ENCODE measurements at regions not wholly inside any gene's neighbourhood (a gene's known extent, or its start where the extent isn't known, plus 50 kb on each side); places are given as distances from the start of the nearest gene placed in this dataset.

GRCh38 chr15:70390723-70391122, 293.0 kb upstream of the TLE3 start:
- DNase-seq (ENCODE audit: low spot score) = no peak
- TF ChIP-seq CTCF (IDR thresholded peaks at IDR 0.05; ENCODE audit: extremely low read depth, missing control alignments) = no peak

GRCh38 chr15:70387993-70388392, 290.3 kb upstream of the TLE3 start:
- no peak for TF ChIP-seq CTCF (IDR thresholded peaks at IDR 0.05; ENCODE audit: extremely low read depth, missing control alignments)
- DNase-seq (ENCODE audit: low spot score) = no peak

- DNase-seq (ENCODE audit: low spot score) = no peak
- no peak for TF ChIP-seq CTCF (IDR thresholded peaks at IDR 0.05; ENCODE audit: extremely low read depth, missing control alignments)
Observed at GRCh38 chr15:70387081-70387480, 289.4 kb upstream of the TLE3 start.

- no peak for TF ChIP-seq CTCF (IDR thresholded peaks at IDR 0.05; ENCODE audit: extremely low read depth, missing control alignments)
- no peak for DNase-seq (ENCODE audit: low spot score)
Observed at GRCh38 chr15:70385711-70386110, 288.0 kb upstream of the TLE3 start.

DNA sequence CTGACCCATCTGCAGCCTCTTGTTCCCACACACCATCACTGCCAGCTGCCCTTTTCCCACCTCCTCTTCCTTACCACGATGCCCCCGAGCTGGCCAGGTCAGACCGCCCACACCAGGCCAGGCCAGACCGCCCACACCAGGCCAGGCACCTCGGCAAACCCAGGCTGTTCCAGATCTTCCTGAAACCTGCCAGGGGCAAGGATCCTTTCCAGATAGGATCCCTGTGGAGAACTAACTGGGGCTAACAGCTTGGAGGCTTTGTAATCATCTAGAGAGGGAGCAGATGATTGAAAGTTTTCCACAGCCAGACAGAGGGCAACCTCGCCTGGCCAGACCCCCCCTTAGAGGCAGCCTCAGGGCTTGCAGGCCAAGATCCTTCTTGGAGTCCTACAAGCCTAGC, 287.3 kb upstream of the TLE3 start:
- DNase-seq (ENCODE audit: low spot score) = no peak
- TF ChIP-seq CTCF (IDR thresholded peaks at IDR 0.05; ENCODE audit: extremely low read depth, missing control alignments) = no peak

- TF ChIP-seq CTCF (IDR thresholded peaks at IDR 0.05; ENCODE audit: extremely low read depth, missing control alignments) = no peak
Observed at GRCh38 chr15:70383856-70384255, 286.1 kb upstream of the TLE3 start.

GRCh38 chr15:70382762-70383458, 285.2 kb upstream of the TLE3 start:
- no peak for TF ChIP-seq CTCF (IDR thresholded peaks at IDR 0.05; ENCODE audit: extremely low read depth, missing control alignments)

More at GRCh38 chr15:70383856-70384255, 286.1 kb upstream of the TLE3 start:
- DNase-seq (ENCODE audit: low spot score) = no peak

More at GRCh38 chr15:70382762-70383458, 285.2 kb upstream of the TLE3 start:
- no peak for DNase-seq (ENCODE audit: low spot score)
